HG02759 (cell line): ENCODE measurements at regions not wholly inside any gene's neighbourhood (a gene's known extent, or its start where the extent isn't known, plus 50 kb on each side); places are given as distances from the start of the nearest gene placed in this dataset.

Source experiments
- ATAC-seq: cut with Tn5 transposase; IDR thresholded peaks from one replicate; pipeline ENCODE4 v1.9.1; 2021; ENCODE audit warnings: mild to moderate bottlenecking, moderate library complexity; ENCODE audit not compliant: unreplicated experiment

DNA sequence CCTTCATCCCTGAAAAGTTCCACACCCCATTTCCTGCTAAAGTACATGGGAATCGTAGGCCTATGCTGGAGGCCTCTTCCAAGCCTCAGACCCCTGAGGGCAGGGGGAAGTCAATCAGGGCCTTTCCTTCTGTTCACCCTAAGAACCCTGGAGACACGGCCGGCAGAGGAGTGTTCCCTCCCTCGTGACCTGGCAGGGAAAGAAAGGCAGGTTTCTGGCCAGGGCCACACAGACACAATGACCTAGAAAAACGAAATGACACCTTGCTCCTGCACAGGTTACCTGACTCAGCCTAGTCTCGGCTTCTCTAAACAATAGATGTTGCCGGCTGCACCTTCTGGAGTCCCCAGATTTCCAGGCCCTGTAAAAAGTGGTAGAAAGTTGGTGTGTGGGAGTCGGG, 60.6 kb upstream of the CADM1 start:
- no peak for ATAC-seq

DNA sequence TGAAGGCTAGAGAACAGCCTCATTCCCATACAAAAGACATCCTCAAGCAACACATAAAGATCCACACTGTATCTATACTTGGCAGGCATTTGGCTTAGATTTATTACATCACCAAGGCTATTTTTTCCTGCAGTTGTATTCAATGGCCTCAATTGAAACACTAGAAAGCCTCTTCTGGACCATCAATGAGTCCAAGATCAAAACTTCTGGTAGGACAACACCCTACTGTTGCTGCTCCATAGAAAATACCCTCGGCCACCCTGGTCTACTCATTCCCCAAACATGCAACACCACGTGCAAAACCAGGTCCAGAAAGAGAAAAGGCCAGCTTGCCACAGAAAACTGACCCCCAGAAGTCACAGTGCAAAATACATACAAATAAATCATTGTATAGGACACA, 56.9 kb upstream of the CADM1 start:
- no peak for ATAC-seq

DNA sequence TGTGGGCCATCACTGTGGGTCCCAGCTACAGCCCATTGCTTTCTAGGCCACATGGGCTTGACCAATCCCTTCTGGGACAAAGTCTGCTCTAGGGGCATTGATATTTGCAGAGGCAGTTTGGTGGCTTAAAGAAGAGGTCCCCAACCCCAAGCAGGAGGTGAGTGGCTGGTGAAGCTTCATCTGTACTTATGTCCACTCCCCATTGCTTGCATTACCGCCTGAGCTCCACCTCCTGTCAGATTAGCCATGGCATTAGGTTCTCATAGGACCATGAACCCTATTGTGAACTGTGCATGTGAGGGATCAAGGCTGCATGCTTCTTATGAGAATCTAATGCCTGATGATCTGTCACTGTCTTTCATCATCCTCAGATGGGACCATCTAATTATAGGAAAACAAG, 54.4 kb upstream of the CADM1 start:
- ATAC-seq = no peak

- no peak for ATAC-seq
Measured at GRCh38 chr11:115557681-115558080, 53.5 kb upstream of the CADM1 start.

DNA sequence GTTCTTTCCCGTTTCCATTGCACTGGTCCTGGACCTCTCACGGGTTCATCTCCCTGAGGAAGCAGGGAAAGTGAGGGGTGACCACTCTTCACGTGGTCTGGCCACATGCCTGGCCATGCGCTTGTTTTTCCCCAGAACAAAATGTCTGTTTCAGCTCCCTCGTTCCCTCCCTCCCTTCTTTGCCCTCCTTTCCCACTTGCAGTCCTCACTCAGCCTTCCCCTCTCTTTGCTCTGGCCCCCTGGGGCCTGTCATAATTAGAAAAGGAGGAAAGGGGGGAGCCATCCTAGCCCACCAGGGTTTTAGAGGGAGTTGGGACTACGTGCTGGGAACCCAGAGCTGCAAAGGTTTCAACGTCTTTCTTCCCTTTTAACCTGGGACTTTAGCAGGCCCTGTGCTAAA, 52.8 kb upstream of the CADM1 start:
- ATAC-seq = no peak

DNA sequence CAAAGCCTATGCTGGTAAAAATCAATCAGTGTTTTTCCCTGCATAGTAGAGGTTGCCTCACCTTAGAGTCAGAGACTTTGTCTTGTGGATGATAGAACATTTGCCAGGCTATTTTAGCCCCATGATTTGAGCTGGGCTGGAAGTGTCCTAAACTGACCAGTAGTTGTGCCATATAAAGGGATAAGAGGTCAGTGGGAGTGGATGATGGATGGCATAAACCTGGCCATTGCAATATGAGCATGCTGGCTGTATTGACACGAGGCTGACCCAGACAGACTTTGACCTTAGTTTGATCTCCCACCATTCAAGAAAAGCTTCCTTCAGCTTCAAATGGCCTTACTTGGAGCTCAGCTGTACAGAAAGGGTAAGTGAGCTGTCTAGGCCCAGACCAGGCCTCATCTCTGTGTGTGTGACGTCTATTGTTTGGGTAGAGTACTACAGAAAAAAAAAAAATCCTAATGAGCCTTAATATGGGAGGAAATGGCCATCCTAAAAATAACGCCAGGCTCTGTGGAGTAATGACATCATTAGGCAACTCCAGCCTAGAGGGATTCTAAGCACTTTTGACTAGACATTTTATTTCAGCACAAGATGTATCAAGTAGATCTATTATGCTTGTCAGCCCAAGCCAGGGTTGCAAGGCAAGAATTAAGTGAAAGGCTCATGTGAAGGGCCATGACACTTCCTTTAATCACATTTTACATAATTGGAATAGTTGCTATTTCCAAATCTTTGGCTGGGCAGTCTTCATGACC, 51.3 kb upstream of the CADM1 start:
- no peak for ATAC-seq
